Fibroblast of mammary gland (primary cell): ENCODE measurements at regions not wholly inside any gene's neighbourhood (a gene's known extent, or its start where the extent isn't known, plus 50 kb on each side); places are given as distances from the start of the nearest gene placed in this dataset.

Source experiments
- DNase-seq: peaks from one replicate; pipeline ENCODE4 v3.0.0-alpha.2; 2010; ENCODE audit warnings: low read depth
- H3K4me3 ChIP-seq: 2 replicates; pipeline ENCODE4 v1.5.1; 2011; ENCODE audit warnings: low read depth, mild to moderate bottlenecking, low read length, moderate library complexity; ENCODE audit not compliant: control insufficient read depth
- TF ChIP-seq, protein P1 (sequence below): conservative IDR thresholded peaks from 2 replicates; pipeline ENCODE4 v1.5.1; 2011; ENCODE audit warnings: low read depth, low read length, inconsistent platforms; ENCODE audit not compliant: control insufficient read depth, insufficient read depth

- no peak overlapping the region for H3K4me3 ChIP-seq
- DNase-seq, result no peak
- TF ChIP-seq, protein P1, sequence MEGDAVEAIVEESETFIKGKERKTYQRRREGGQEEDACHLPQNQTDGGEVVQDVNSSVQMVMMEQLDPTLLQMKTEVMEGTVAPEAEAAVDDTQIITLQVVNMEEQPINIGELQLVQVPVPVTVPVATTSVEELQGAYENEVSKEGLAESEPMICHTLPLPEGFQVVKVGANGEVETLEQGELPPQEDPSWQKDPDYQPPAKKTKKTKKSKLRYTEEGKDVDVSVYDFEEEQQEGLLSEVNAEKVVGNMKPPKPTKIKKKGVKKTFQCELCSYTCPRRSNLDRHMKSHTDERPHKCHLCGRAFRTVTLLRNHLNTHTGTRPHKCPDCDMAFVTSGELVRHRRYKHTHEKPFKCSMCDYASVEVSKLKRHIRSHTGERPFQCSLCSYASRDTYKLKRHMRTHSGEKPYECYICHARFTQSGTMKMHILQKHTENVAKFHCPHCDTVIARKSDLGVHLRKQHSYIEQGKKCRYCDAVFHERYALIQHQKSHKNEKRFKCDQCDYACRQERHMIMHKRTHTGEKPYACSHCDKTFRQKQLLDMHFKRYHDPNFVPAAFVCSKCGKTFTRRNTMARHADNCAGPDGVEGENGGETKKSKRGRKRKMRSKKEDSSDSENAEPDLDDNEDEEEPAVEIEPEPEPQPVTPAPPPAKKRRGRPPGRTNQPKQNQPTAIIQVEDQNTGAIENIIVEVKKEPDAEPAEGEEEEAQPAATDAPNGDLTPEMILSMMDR, result no peak
These were observed 408.9 kb downstream of the ADRA2A start for GRCh38 chr10:111485767-111486166.

DNA sequence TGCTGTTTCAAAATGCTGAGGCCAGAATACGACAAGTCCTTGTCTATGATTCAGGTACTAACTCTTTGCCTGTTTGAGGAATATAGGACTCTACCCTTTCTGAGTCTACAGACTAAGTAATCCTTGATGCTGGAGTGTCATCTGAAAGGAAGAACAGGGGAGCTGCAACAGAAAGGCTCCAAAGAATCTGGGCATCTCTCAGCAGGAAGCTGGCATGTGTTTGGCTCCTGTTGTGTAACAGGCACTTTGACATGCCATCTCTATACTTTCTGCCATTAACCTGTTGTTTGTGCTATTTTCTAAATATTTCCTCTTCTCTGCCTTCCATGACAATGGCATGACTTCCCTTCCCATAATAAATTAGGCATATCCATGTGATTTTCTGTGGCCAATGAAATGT, 409.5 kb downstream of the ADRA2A start:
- no peak for DNase-seq
- TF ChIP-seq, protein P1, result no peak
- no peak overlapping the region for H3K4me3 ChIP-seq

DNA sequence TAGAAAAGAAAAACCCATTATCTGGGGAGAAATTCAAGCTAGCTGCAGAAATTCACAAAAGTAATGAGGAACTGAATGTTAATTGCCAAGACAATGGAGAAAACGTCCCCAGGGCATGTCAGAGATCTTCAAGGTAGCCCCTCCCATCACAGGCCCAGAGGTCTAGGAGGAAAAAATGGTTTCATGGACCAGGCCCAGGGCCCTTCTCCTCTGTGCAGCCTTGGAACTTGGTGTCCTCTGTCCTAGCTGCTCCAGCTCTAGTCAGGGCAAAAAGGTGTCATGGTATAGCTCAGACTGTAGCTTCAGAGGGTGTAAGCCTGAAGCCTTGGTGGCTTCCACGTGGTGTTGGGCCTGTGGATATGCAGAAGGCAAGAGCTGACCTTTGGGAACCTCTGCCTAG, 411.8 kb downstream of the ADRA2A start:
- no peak for DNase-seq
- TF ChIP-seq, protein P1, result no peak
- no peak overlapping the region for H3K4me3 ChIP-seq

DNA sequence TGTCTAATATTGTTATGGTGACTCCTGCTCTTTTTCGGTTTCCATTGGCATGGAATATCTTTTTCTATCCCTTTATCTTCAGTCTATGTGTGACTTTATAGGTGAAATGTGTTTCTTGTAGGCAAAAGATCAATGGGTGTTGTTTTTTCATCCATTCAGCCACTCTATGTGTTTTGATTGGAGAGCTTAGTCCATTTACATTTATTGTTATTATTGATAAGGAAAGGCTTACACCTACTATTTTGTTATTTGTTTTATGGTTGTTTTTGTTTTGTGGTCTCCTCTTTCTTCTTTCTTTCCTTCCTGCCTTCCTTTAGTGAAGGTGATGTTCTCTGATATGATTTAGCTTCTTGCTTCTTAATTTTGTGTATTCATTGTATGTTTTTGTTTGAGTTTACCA, 414.3 kb downstream of the ADRA2A start:
- TF ChIP-seq, protein P1, result no peak
- H3K4me3 ChIP-seq, result no peak overlapping the region
- no peak for DNase-seq

DNA sequence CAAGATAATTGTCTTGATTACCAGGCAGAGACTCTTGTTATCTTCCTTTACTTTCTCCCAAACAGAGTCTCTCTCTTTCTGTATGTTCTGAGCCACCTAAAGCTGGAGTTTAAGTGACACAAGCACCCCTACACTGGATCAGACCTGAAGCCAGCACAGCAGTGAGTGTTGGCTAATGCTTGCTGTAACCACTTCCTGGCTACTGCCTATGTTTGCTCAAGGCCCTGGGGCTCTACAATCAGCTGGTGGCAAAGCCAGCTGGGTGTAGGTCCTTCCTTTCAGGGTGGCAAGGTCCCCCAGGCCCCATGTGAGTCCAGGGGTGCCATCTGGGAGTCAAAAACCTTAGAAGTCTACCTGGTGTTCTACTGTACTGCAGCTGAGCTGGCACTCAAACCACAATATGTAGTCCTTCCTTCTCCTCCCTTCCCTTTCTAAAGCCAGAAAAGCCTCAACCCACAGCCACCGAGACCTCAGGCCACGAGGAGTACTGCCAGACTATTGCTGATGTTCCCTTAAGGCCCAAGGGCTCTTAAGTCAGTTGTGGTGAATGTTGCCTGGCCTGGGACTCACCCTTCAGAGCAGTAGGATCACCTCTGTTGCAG, 416.3 kb downstream of the ADRA2A start:
- TF ChIP-seq, protein P1, result no peak
- H3K4me3 ChIP-seq, result no peak overlapping the region
- DNase-seq, result no peak

GRCh38 chr10:111498560-111498959, 421.7 kb downstream of the ADRA2A start:
- DNase-seq, result no peak
- TF ChIP-seq, protein P1, result no peak
- no peak overlapping the region for H3K4me3 ChIP-seq

DNA sequence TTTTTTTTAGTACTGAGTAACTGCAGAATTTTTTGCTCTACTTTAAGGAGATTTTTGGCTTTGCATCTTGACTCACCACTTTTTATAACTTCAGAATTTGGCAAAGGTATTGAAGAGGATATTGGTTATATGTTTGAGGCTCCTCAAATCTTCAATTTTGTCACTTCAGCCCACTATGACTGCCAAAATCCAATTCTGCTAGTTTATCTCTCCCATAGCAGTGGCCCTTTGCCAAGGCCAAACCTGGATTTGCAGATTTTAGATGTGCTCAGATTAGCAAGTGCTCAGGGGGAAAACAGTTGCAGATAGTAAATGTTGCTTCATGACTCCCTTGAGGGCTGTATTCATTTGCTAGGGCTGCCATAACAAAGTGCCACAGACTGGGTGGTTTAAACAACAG, 427.5 kb downstream of the ADRA2A start:
- no peak overlapping the region for H3K4me3 ChIP-seq
- TF ChIP-seq, protein P1, result no peak
- no peak for DNase-seq
